Activated naive CD4-positive, alpha-beta T cell treated with anti-CD3 and anti-CD28 coated beads, Interleukin-2, amount 50 U/mL, for 72 hours (primary cell): ENCODE measurements at regions not wholly inside any gene's neighbourhood (a gene's known extent, or its start where the extent isn't known, plus 50 kb on each side); places are given as distances from the start of the nearest gene placed in this dataset.

Experiments
- ATAC-seq, 2 donors: fragments of 150-1000 bp; cut with Tn5 transposase; 2 replicates each; pipeline ENCODE4 v1.10.0; 2021; ENCODE audit warnings: mild to moderate bottlenecking in 2 of 2, moderate library complexity in 2 of 2
- DNase-seq, 2 donors: peaks; one replicate each; pipeline ENCODE4 v3.0.0; 2021 to 2022; ENCODE audit warnings: low spot score in 2 of 2
- H3K27ac Mint-ChIP-seq, 2 donors: one replicate each; pipeline ENCODE4 v1.8.0; 2022; ENCODE audit warnings: mild to moderate bottlenecking in 2 of 2, mixed read lengths in 2 of 2
- H3K36me3 Mint-ChIP-seq, 2 donors: one replicate each; pipeline ENCODE4 v1.8.0; 2022; ENCODE audit warnings: mixed read lengths in 2 of 2
- H3K9me3 Mint-ChIP-seq, 2 donors: one replicate each; pipeline ENCODE4 v1.8.0; 2022; ENCODE audit warnings: mixed read lengths in 2 of 2

GRCh38 chr4:188892837-188893236, 753.6 kb downstream of the TRIML1 start:
- Mint-ChIP-seq H3K36me3 (no peaks in the 10 kb centered on the region), H3K27ac (no peak overlapping the region), H3K9me3 (peaks cover 23 to 24% of the 10 kb centered on the region in 2 donors)
- ATAC-seq (no peak), DNase-seq (no peak)

- no peak for ATAC-seq
- Mint-ChIP-seq H3K9me3 (peaks cover 11 to 16% of the 10 kb centered on the region in 2 donors), H3K27ac (no peak overlapping the region), H3K36me3 (peaks cover 0 to 9% of the 10 kb centered on the region in 2 donors)
- no peak for DNase-seq
Observed at GRCh38 chr4:188903986-188904385, 764.7 kb downstream of the TRIML1 start.

GRCh38 chr4:188904617-188905016, 765.4 kb downstream of the TRIML1 start:
- Mint-ChIP-seq H3K27ac (no peak overlapping the region), H3K36me3 (peaks cover 0 to 9% of the 10 kb centered on the region in 2 donors), H3K9me3 (peaks cover 11 to 12% of the 10 kb centered on the region in 2 donors)
- ATAC-seq, result no peak
- DNase-seq, result no peak

- no peak for DNase-seq
- H3K9me3 Mint-ChIP-seq, result peaks cover 10 to 11% of the 10 kb centered on the region in 2 donors
- no peak for ATAC-seq
- H3K27ac Mint-ChIP-seq, result no peak overlapping the region
- H3K36me3 Mint-ChIP-seq, result peaks cover 0 to 9% of the 10 kb centered on the region in 2 donors
Observed at GRCh38 chr4:188905248-188905647, 766.0 kb downstream of the TRIML1 start.

- peaks cover 0 to 23% of the 10 kb centered on the region in 2 donors for H3K36me3 Mint-ChIP-seq
- no peak for DNase-seq
- H3K9me3 Mint-ChIP-seq, result peaks cover 10 to 26% of the 10 kb centered on the region in 2 donors
- H3K27ac Mint-ChIP-seq, result no peak overlapping the region
- no peak for ATAC-seq
Observed at GRCh38 chr4:188911199-188911598, 772.0 kb downstream of the TRIML1 start.

GRCh38 chr4:188911707-188912106, 772.5 kb downstream of the TRIML1 start:
- Mint-ChIP-seq H3K9me3 (peaks cover 10 to 27% of the 10 kb centered on the region in 2 donors), H3K27ac (no peak overlapping the region), H3K36me3 (peaks cover 0 to 23% of the 10 kb centered on the region in 2 donors)
- ATAC-seq, result no peak
- DNase-seq, result no peak

- ATAC-seq, result no peak
- Mint-ChIP-seq H3K27ac (no peak overlapping the region), H3K36me3 (peaks cover 0 to 27% of the 10 kb centered on the region in 2 donors), H3K9me3 (peaks cover 20 to 35% of the 10 kb centered on the region in 2 donors)
- DNase-seq, result no peak
Observed at GRCh38 chr4:188915175-188915574, 775.9 kb downstream of the TRIML1 start.

GRCh38 chr4:188918787-188919186, 779.5 kb downstream of the TRIML1 start:
- Mint-ChIP-seq H3K36me3 (peaks cover 0 to 22% of the 10 kb centered on the region in 2 donors), H3K27ac (no peak overlapping the region), H3K9me3 (peaks cover 30 to 31% of the 10 kb centered on the region in 2 donors)
- ATAC-seq (no peak), DNase-seq (no peak)

- Mint-ChIP-seq H3K27ac (no peak overlapping the region), H3K36me3 (no peaks in the 10 kb centered on the region), H3K9me3 (peaks cover 14 to 21% of the 10 kb centered on the region in 2 donors)
- no peak for DNase-seq
- no peak for ATAC-seq
Observed at GRCh38 chr4:188930822-188931221, 791.6 kb downstream of the TRIML1 start.

- peaks cover 0 to 2% of the 10 kb centered on the region in 2 donors for H3K36me3 Mint-ChIP-seq
- H3K9me3 Mint-ChIP-seq, result peaks cover 12 to 22% of the 10 kb centered on the region in 2 donors
- H3K27ac Mint-ChIP-seq, result no peak overlapping the region
- ATAC-seq, result no peak
- no peak for DNase-seq
Observed at GRCh38 chr4:188934320-188934962, 795.2 kb downstream of the TRIML1 start.

GRCh38 chr4:188941524-188942119, 802.4 kb downstream of the TRIML1 start:
- H3K27ac Mint-ChIP-seq, result no peak overlapping the region
- ATAC-seq (no peak), DNase-seq (no peak)
- peaks cover 0 to 5% of the 10 kb centered on the region in 2 donors for H3K36me3 Mint-ChIP-seq
- peaks cover 14 to 17% of the 10 kb centered on the region in 2 donors for H3K9me3 Mint-ChIP-seq

- no peak overlapping the region for H3K27ac Mint-ChIP-seq
- H3K9me3 Mint-ChIP-seq, result peaks cover 17 to 18% of the 10 kb centered on the region in 2 donors
- DNase-seq (no peak), ATAC-seq (no peak)
- H3K36me3 Mint-ChIP-seq, result peaks cover 0 to 5% of the 10 kb centered on the region in 2 donors
Observed at GRCh38 chr4:188942606-188943005, 803.4 kb downstream of the TRIML1 start.

- Mint-ChIP-seq H3K36me3 (peaks cover 0 to 7% of the 10 kb centered on the region in 2 donors), H3K9me3 (peaks cover 16 to 32% of the 10 kb centered on the region in 2 donors), H3K27ac (no peak overlapping the region)
- ATAC-seq (no peak), DNase-seq (no peak)
Observed at GRCh38 chr4:188949596-188949995, 810.4 kb downstream of the TRIML1 start.

GRCh38 chr4:188955066-188955465, 815.8 kb downstream of the TRIML1 start:
- no peak for DNase-seq
- H3K36me3 Mint-ChIP-seq, result peaks cover 0 to 12% of the 10 kb centered on the region in 2 donors
- no peak overlapping the region for H3K27ac Mint-ChIP-seq
- H3K9me3 Mint-ChIP-seq, result peaks cover 19 to 27% of the 10 kb centered on the region in 2 donors
- no peak for ATAC-seq

GRCh38 chr4:188956566-188956965, 817.3 kb downstream of the TRIML1 start:
- Mint-ChIP-seq H3K9me3 (peaks cover 27% of the 10 kb centered on the region in 2 donors), H3K27ac (no peak overlapping the region), H3K36me3 (peaks cover 0 to 12% of the 10 kb centered on the region in 2 donors)
- no peak for ATAC-seq
- no peak for DNase-seq

- H3K9me3 Mint-ChIP-seq, result peaks cover 27 to 29% of the 10 kb centered on the region in 2 donors
- no peak for DNase-seq
- H3K27ac Mint-ChIP-seq, result no peak overlapping the region
- no peak for ATAC-seq
- H3K36me3 Mint-ChIP-seq, result peaks cover 0 to 12% of the 10 kb centered on the region in 2 donors
Observed at GRCh38 chr4:188958346-188958745, 819.1 kb downstream of the TRIML1 start.

- no peak for ATAC-seq
- DNase-seq, result no peak
- no peak overlapping the region for H3K27ac Mint-ChIP-seq
- H3K9me3 Mint-ChIP-seq, result peaks cover 27 to 29% of the 10 kb centered on the region in 2 donors
- H3K36me3 Mint-ChIP-seq, result peaks cover 0 to 12% of the 10 kb centered on the region in 2 donors
Observed at GRCh38 chr4:188959424-188959823, 820.2 kb downstream of the TRIML1 start.
